SK-N-MC (cell line): ENCODE measurements at regions not wholly inside any gene's neighbourhood (a gene's known extent, or its start where the extent isn't known, plus 50 kb on each side); places are given as distances from the start of the nearest gene placed in this dataset.

Source experiments
- EZH2 ChIP-seq: fragments of 200-600 bp; sonication (generic); IDR thresholded peaks from one replicate; pipeline ENCODE4 v1.6.1; 2017; ENCODE audit warnings: antibody characterized with exemption
- FOXP2 ChIP-seq: optimal IDR thresholded peaks from 2 replicates; pipeline ENCODE3; 2011; ENCODE audit warnings: mild to moderate bottlenecking, moderate library complexity; ENCODE audit not compliant: insufficient read depth; ENCODE audit errors: extremely low read length, control extremely low read depth
- POLR2AphosphoS5 ChIP-seq: IDR thresholded peaks from 2 replicates; pipeline ENCODE4 v1.6.1; 2012; ENCODE audit warnings: mild to moderate bottlenecking, low read depth, low read length, borderline replicate concordance

DNA sequence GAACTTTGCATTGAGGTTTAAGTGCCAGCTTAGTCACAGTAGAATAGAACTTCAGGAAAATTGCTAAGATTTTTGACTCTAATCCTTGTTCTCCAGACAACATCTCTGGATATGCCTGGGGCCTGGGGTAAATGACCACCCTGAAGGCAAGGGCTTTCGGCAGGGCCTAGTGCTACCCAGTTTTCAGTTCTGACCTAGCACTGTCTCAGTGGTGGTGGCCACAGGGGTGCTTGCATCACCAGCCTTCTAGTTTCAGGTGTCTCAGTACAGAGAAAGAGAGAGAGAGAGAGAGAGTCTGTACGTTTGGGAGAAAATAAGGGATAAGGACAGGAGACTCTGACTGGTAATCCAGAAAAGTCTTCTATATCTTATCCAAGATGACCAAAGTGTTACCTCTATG is 890.5 kb downstream of the JRKL start:
- TF ChIP-seq EZH2 (no peak), POLR2AphosphoS5 (no peak), FOXP2 (no peak)
